ENCODE measurements at regions not wholly inside any gene's neighbourhood (a gene's known extent, or its start where the extent isn't known, plus 50 kb on each side); places are given as distances from the start of the nearest gene placed in this dataset.
"Not testable (repeated sequence)": the region's sequence is repeated elsewhere in the genome, so short reads cannot be mapped to it uniquely, and the experiment has no call there.

- DNase-seq = not testable (repeated sequence)
Measured at GRCh38 chr2:201946746-201947145, 86.9 kb upstream of the FZD7 start.

- no peak for DNase-seq
Measured at GRCh38 chr2:201947287-201947686, 86.4 kb upstream of the FZD7 start.

GRCh38 chr2:201949181-201949926, 84.3 kb upstream of the FZD7 start:
- DNase-seq = peak in 1 of 2 experiments; percentile 10

GRCh38 chr2:201949927-201950246, 83.8 kb upstream of the FZD7 start:
- DNase-seq = no peak

GRCh38 chr2:201950606-201951005, 83.0 kb upstream of the FZD7 start:
- no peak for DNase-seq

GRCh38 chr2:201952187-201952586, 81.5 kb upstream of the FZD7 start:
- DNase-seq = no peak

- DNase-seq = no peak
Measured at GRCh38 chr2:201953396-201953795, 80.3 kb upstream of the FZD7 start.

GRCh38 chr2:201953880-201954279, 79.8 kb upstream of the FZD7 start:
- DNase-seq = no peak

GRCh38 chr2:201955231-201955630, 78.4 kb upstream of the FZD7 start:
- DNase-seq = no peak

GRCh38 chr2:201955702-201956141, 77.9 kb upstream of the FZD7 start:
- DNase-seq = no peak

- DNase-seq = no peak
Measured at GRCh38 chr2:201956361-201956760, 77.3 kb upstream of the FZD7 start.

- no peak for DNase-seq
Measured at GRCh38 chr2:201957091-201957490, 76.6 kb upstream of the FZD7 start.

- DNase-seq = no peak
Measured at GRCh38 chr2:201959198-201959597, 74.5 kb upstream of the FZD7 start.

GRCh38 chr2:201959626-201960025, 74.0 kb upstream of the FZD7 start:
- DNase-seq = no peak

- no peak for DNase-seq
Measured at GRCh38 chr2:201960305-201960704, 73.3 kb upstream of the FZD7 start.

GRCh38 chr2:201961401-201961800, 72.3 kb upstream of the FZD7 start:
- DNase-seq = no peak

GRCh38 chr2:201962774-201963562, 70.7 kb upstream of the FZD7 start:
- no peak for DNase-seq

GRCh38 chr2:201964011-201964410, 69.6 kb upstream of the FZD7 start:
- no peak for DNase-seq

- DNase-seq = no peak
Measured at GRCh38 chr2:201964631-201965206, 68.9 kb upstream of the FZD7 start.

GRCh38 chr2:201965550-201965949, 68.1 kb upstream of the FZD7 start:
- no peak for DNase-seq

GRCh38 chr2:201966691-201967438, 66.8 kb upstream of the FZD7 start:
- DNase-seq = no peak

GRCh38 chr2:201968050-201968449, 65.6 kb upstream of the FZD7 start:
- no peak for DNase-seq

GRCh38 chr2:201968476-201968875, 65.2 kb upstream of the FZD7 start:
- DNase-seq = no peak

Data from SHP77 (cell line).